Liver (tissue), 8 donors: ENCODE measurements at regions not wholly inside any gene's neighbourhood (a gene's known extent, or its start where the extent isn't known, plus 50 kb on each side); places are given as distances from the start of the nearest gene placed in this dataset.
"Not testable (repeated sequence)": the region's sequence is repeated elsewhere in the genome, so short reads cannot be mapped to it uniquely, and the experiment has no call there.

ENCODE experiments used
- DNase-seq: peaks from one replicate; pipeline ENCODE4 v3.0.0-alpha.2; 2017; ENCODE audit warnings: low spot score
- H3K27ac ChIP-seq, 2 donors: one replicate each; pipeline ENCODE4 v1.7.0; 2013; ENCODE audit warnings: inconsistent platforms in 2 of 2, low read length in 2 of 2, control low read depth in 1 of 2, low read depth in 1 of 2, mild to moderate bottlenecking in 1 of 2
- H3K27me3 ChIP-seq, 4 donors: one replicate each; pipeline versions ENCODE4 v1.6.1 to v1.7.0; 2013; ENCODE audit warnings: low read length in 3 of 4, inconsistent platforms in 1 of 4, mild to moderate bottlenecking in 1 of 4, moderate library complexity in 1 of 4; ENCODE audit not compliant: control insufficient read depth in 4 of 4, insufficient read depth in 4 of 4
- H3K36me3 ChIP-seq, 4 donors: one replicate each; pipeline versions ENCODE4 v1.6.1 to v1.7.0; 2013; ENCODE audit warnings: low read length in 3 of 4, mild to moderate bottlenecking in 3 of 4, low read depth in 1 of 4, moderate library complexity in 1 of 4; ENCODE audit not compliant: control insufficient read depth in 4 of 4, insufficient read depth in 3 of 4
- H3K4me1 ChIP-seq, 4 donors: one replicate each; pipeline versions ENCODE4 v1.6.1 to v1.7.0; 2013; ENCODE audit warnings: low read length in 3 of 4, mild to moderate bottlenecking in 3 of 4, moderate library complexity in 1 of 4; ENCODE audit not compliant: control insufficient read depth in 4 of 4, insufficient read depth in 4 of 4
- H3K4me3 ChIP-seq, 3 donors: one replicate each; pipeline versions ENCODE4 v1.6.1 to v1.7.0; 2013; ENCODE audit warnings: low read length in 3 of 3, control low read depth in 1 of 3, low read depth in 1 of 3, mild to moderate bottlenecking in 1 of 3
- H3K9ac ChIP-seq, 2 donors: one replicate each; pipeline ENCODE4 v1.7.0; 2013; ENCODE audit warnings: low read length in 2 of 2, mild to moderate bottlenecking in 2 of 2, moderate library complexity in 2 of 2, control low read depth in 1 of 2, low read depth in 1 of 2
- H3K9me3 ChIP-seq, 4 donors: one replicate each; pipeline versions ENCODE4 v1.6.1 to v1.7.0; 2013; ENCODE audit warnings: low read length in 3 of 4; ENCODE audit not compliant: control insufficient read depth in 4 of 4
- EGR1 ChIP-seq, 2 donors: IDR thresholded peaks; 2 replicates each; pipeline ENCODE4 v1.6.1; 2016 to 2018; ENCODE audit warnings: antibody characterized with exemption in 2 of 2, low read depth in 2 of 2
- FOXA1 ChIP-seq: IDR thresholded peaks from 2 replicates; pipeline ENCODE4 v1.6.1; 2016; ENCODE audit warnings: antibody characterized with exemption
- FOXA2 ChIP-seq: IDR thresholded peaks from 2 replicates; pipeline ENCODE4 v1.6.1; 2016; ENCODE audit warnings: antibody characterized with exemption
- GABPA ChIP-seq, 2 donors: IDR thresholded peaks in 1 of 2; conservative IDR thresholded peaks in 1 of 2; 2 replicates each; pipeline ENCODE4 v1.6.1; 2016; ENCODE audit warnings: antibody characterized with exemption in 2 of 2, mild to moderate bottlenecking in 1 of 2, moderate library complexity in 1 of 2
- HNF4A ChIP-seq, 2 donors: conservative IDR thresholded peaks; 2 replicates each; pipeline ENCODE4 v1.6.1; 2016; ENCODE audit warnings: antibody characterized with exemption in 2 of 2, mild to moderate bottlenecking in 2 of 2
- HNF4G ChIP-seq: IDR thresholded peaks from 2 replicates; pipeline ENCODE4 v1.6.1; 2016; ENCODE audit warnings: antibody characterized with exemption
- NR2F2 ChIP-seq: IDR thresholded peaks from 2 replicates; pipeline ENCODE4 v1.6.1; 2016; ENCODE audit warnings: antibody characterized with exemption
- RAD21 ChIP-seq, 2 donors: IDR thresholded peaks; 2 replicates each; pipeline ENCODE4 v1.6.1; 2016; ENCODE audit warnings: antibody characterized with exemption in 2 of 2, mild to moderate bottlenecking in 2 of 2
- SP1 ChIP-seq: IDR thresholded peaks from 2 replicates; pipeline ENCODE4 v1.6.1; 2018; ENCODE audit warnings: antibody characterized with exemption, mild to moderate bottlenecking
- TAF1 ChIP-seq: conservative IDR thresholded peaks from 2 replicates; pipeline ENCODE4 v1.6.1; 2016; ENCODE audit warnings: antibody characterized with exemption, mild to moderate bottlenecking
- YY1 ChIP-seq: IDR thresholded peaks from 2 replicates; pipeline ENCODE4 v1.6.1; 2016; ENCODE audit warnings: antibody characterized with exemption, mild to moderate bottlenecking
- WGBS: extraction: QIAGEN DNeasy Blood & Tissue Kit; methylation state at CpG from one replicate; pipeline ENCODE4 v1.1.7; 2013; 5-methylcytosine and 5-hydroxymethylcytosine counted together
- TF ChIP-seq, protein P1 (sequence below): fragments of 150-350 bp; IDR thresholded peaks from 2 replicates; pipeline ENCODE4 v1.5.1; 2017; ENCODE audit warnings: improper control_type of control experiment, low read depth, low read length; ENCODE audit not compliant: missing input control
- TF ChIP-seq, protein P2 (sequence below): IDR thresholded peaks from 2 replicates; pipeline ENCODE4 v1.6.1; 2016; ENCODE audit warnings: antibody characterized with exemption
- donor health status: healthy.
- donor health status: healthy.
- donor health status: healthy.
- donor health status: healthy.
- donor health status: healthy.

DNA sequence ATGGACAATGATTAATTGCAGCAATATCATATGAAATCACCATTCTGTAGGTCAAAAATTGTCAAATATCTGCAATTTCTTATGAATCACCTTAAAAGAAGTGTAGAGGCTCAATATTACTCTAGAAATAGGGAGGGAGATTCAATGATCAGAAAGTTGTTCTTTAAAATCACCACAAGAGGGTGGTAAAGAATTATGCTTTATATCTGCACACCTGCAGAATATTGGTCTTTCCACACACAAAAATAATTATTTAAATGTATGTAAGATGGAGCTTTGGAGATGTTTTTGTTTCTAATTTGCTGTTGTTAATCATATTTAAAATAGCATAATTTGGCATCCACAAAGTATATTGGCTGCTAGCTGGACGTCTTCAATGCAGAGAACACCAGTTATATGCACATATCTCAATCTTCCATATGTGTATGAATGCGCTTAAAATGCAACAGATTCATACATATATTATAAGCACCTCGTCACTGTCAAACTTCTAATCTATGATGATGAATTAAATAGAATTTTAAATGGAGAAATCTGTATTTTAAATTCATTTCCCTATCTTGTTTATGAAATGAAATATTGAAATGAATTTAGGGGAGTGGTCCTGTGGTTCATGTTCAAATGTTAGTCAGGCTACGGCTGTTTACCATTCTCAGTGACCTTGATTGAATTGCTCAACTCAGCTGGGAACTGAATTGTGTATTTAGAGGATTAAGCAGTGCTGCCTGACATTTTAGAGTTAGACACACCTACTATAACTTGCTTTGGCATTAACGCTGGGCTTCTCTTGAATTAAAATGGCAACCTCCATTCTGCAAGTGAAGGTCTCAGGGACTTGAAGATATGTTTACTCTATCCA lies 405.1 kb upstream of the FRG2C start:
- H3K4me3 ChIP-seq, H3K27ac ChIP-seq, H3K9me3 ChIP-seq, H3K27me3 ChIP-seq, H3K9ac ChIP-seq, H3K4me1 ChIP-seq, DNase-seq, H3K36me3 ChIP-seq: not testable (repeated sequence)
- TF ChIP-seq RAD21 (IDR thresholded peaks at IDR 0.05): peak; percentile 66 to 74
- TF ChIP-seq, protein P1, sequence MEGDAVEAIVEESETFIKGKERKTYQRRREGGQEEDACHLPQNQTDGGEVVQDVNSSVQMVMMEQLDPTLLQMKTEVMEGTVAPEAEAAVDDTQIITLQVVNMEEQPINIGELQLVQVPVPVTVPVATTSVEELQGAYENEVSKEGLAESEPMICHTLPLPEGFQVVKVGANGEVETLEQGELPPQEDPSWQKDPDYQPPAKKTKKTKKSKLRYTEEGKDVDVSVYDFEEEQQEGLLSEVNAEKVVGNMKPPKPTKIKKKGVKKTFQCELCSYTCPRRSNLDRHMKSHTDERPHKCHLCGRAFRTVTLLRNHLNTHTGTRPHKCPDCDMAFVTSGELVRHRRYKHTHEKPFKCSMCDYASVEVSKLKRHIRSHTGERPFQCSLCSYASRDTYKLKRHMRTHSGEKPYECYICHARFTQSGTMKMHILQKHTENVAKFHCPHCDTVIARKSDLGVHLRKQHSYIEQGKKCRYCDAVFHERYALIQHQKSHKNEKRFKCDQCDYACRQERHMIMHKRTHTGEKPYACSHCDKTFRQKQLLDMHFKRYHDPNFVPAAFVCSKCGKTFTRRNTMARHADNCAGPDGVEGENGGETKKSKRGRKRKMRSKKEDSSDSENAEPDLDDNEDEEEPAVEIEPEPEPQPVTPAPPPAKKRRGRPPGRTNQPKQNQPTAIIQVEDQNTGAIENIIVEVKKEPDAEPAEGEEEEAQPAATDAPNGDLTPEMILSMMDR: peak; percentile 23
- 37% methylated on average over 5 of the region's 5 CpGs for WGBS

DNA sequence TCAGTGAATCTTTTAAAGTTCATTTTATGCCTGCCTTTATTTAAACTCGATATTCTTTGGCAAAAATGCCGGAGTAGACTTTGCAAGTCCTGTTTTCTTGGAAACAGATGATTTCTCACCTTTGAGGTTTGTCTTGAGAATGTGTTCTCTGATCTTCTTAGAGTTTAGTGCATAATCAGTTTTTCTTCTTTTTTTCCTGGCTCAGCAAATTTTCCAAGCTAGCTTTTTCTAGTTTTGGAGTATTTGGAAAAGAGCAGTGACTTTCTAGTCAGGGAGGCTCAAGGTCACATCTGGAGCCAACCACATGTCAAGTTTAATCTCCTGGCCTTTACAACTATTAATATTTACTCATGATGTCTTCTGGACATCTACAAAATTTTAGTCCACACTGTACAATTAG lies 403.2 kb upstream of the FRG2C start:
- 75% methylated on average over 2 of the region's 2 CpGs for WGBS
- DNase-seq, H3K36me3 ChIP-seq, H3K9ac ChIP-seq, H3K9me3 ChIP-seq, H3K27me3 ChIP-seq, H3K4me1 ChIP-seq, H3K4me3 ChIP-seq, H3K27ac ChIP-seq: not testable (repeated sequence)

DNA sequence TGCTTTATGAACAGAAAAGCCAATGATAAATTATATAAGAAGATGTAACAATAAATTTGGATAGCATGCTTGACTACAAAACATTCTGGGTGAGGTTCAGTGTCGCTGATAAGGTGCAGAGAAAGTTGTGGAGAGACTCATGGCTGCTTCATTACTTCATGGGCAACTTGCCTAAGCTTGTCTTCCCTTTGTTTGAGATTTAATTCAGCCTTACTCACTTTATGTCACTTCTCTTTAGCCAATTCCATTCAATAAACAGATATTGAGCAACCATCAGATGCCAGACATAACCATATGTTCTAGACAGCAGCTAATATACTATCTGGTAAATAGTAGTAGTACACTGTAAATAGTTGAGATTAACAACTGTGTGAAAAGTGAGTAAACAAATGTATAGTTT lies 401.5 kb upstream of the FRG2C start:
- Histone ChIP-seq H3K27ac (no peak overlapping the region), H3K4me1 (no peaks in the 10 kb centered on the region), H3K36me3 (no peaks in the 10 kb centered on the region), H3K4me3 (no peak overlapping the region), H3K27me3 (no peaks in the 10 kb centered on the region), H3K9me3 (no peaks in the 10 kb centered on the region), H3K9ac (no peak overlapping the region)
- 81% methylated on average over 1 of the region's 1 CpG for WGBS
- no peak for DNase-seq
- TF ChIP-seq TAF1 (no peak), GABPA (IDR thresholded peaks at IDR 0.05 in 1 of 2, conservative IDR thresholded peaks at IDR 0.05 in 1 of 2) (no peak), FOXA1 (no peak), NR2F2 (no peak)

- Histone ChIP-seq H3K9ac (no peak overlapping the region), H3K9me3 (no peaks in the 10 kb centered on the region), H3K4me3 (no peak overlapping the region), H3K4me1 (no peaks in the 10 kb centered on the region), H3K27me3 (no peaks in the 10 kb centered on the region), H3K36me3 (no peaks in the 10 kb centered on the region), H3K27ac (no peak overlapping the region)
- TF ChIP-seq GABPA (IDR thresholded peaks at IDR 0.05 in 1 of 2, conservative IDR thresholded peaks at IDR 0.05 in 1 of 2) (no peak), HNF4G (no peak), SP1 (no peak), EGR1 (IDR thresholded peaks at IDR 0.05; ENCODE audit: low read depth in 2 of 2) (no peak), HNF4A (conservative IDR thresholded peaks at IDR 0.05) (no peak), YY1 (no peak), NR2F2 (no peak), FOXA2 (no peak)
- TF ChIP-seq, protein P1: no peak
- TF ChIP-seq, protein P2, sequence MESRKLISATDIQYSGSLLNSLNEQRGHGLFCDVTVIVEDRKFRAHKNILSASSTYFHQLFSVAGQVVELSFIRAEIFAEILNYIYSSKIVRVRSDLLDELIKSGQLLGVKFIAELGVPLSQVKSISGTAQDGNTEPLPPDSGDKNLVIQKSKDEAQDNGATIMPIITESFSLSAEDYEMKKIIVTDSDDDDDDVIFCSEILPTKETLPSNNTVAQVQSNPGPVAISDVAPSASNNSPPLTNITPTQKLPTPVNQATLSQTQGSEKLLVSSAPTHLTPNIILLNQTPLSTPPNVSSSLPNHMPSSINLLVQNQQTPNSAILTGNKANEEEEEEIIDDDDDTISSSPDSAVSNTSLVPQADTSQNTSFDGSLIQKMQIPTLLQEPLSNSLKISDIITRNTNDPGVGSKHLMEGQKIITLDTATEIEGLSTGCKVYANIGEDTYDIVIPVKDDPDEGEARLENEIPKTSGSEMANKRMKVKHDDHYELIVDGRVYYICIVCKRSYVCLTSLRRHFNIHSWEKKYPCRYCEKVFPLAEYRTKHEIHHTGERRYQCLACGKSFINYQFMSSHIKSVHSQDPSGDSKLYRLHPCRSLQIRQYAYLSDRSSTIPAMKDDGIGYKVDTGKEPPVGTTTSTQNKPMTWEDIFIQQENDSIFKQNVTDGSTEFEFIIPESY: no peak
- no peak for DNase-seq
- whole genome bisulfite sequencing: 75% methylated on average over 3 of the region's 3 CpGs
These were observed 398.2 kb upstream of the FRG2C start for GRCh38 chr3:75265897-75266296.

- H3K4me1 ChIP-seq, H3K9ac ChIP-seq, H3K27me3 ChIP-seq, H3K9me3 ChIP-seq, H3K36me3 ChIP-seq, H3K4me3 ChIP-seq, DNase-seq, H3K27ac ChIP-seq: not testable (repeated sequence)
- WGBS: 85% methylated on average over 2 of the region's 2 CpGs
These were observed 395.6 kb upstream of the FRG2C start for GRCh38 chr3:75268576-75268975.
